ENCODE measurements at regions not wholly inside any gene's neighbourhood (a gene's known extent, or its start where the extent isn't known, plus 50 kb on each side); places are given as distances from the start of the nearest gene placed in this dataset.

DNA sequence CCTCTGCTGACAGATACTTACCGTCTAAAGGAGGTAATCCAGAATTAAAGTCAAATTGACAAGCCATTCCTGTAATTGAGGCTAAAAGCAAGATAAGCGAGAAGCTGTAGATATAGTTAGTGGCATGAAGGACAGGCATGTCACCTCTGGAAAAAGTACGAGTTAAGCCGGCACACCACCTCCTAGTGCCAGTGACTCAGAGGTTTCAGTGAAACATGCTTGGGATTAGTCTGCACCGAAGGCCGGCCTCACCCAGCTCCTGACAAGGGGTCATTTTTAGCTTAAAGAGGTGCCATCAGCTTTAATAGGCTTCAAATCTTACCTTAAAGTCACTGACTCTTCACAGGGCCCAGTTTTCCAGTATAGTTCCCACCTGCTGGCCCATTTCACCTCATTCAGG lies 838.0 kb downstream of the UQCRFS1 start (continued):
- TF ChIP-seq, protein P1, sequence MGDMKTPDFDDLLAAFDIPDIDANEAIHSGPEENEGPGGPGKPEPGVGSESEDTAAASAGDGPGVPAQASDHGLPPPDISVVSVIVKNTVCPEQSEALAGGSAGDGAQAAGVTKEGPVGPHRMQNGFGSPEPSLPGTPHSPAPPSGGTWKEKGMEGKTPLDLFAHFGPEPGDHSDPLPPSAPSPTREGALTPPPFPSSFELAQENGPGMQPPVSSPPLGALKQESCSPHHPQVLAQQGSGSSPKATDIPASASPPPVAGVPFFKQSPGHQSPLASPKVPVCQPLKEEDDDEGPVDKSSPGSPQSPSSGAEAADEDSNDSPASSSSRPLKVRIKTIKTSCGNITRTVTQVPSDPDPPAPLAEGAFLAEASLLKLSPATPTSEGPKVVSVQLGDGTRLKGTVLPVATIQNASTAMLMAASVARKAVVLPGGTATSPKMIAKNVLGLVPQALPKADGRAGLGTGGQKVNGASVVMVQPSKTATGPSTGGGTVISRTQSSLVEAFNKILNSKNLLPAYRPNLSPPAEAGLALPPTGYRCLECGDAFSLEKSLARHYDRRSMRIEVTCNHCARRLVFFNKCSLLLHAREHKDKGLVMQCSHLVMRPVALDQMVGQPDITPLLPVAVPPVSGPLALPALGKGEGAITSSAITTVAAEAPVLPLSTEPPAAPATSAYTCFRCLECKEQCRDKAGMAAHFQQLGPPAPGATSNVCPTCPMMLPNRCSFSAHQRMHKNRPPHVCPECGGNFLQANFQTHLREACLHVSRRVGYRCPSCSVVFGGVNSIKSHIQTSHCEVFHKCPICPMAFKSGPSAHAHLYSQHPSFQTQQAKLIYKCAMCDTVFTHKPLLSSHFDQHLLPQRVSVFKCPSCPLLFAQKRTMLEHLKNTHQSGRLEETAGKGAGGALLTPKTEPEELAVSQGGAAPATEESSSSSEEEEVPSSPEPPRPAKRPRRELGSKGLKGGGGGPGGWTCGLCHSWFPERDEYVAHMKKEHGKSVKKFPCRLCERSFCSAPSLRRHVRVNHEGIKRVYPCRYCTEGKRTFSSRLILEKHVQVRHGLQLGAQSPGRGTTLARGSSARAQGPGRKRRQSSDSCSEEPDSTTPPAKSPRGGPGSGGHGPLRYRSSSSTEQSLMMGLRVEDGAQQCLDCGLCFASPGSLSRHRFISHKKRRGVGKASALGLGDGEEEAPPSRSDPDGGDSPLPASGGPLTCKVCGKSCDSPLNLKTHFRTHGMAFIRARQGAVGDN (IDR thresholded peaks at IDR 0.05): no peak
- TF ChIP-seq NFYB (IDR thresholded peaks at IDR 0.05; ENCODE audit: insufficient read depth, low read depth, low read length): no peak
- no peak for TF ChIP-seq FOS (IDR thresholded peaks at IDR 0.05; ENCODE audit: borderline replicate concordance, extremely low read depth, insufficient read length)
- TF ChIP-seq NR2C2 (IDR thresholded peaks at IDR 0.05; ENCODE audit: borderline replicate concordance, control insufficient read depth, insufficient read length, low read depth): no peak
- no peak for TF ChIP-seq ZNF622 (IDR thresholded peaks at IDR 0.05)
- TF ChIP-seq, protein P2, sequence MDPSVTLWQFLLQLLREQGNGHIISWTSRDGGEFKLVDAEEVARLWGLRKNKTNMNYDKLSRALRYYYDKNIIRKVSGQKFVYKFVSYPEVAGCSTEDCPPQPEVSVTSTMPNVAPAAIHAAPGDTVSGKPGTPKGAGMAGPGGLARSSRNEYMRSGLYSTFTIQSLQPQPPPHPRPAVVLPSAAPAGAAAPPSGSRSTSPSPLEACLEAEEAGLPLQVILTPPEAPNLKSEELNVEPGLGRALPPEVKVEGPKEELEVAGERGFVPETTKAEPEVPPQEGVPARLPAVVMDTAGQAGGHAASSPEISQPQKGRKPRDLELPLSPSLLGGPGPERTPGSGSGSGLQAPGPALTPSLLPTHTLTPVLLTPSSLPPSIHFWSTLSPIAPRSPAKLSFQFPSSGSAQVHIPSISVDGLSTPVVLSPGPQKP (IDR thresholded peaks at IDR 0.05; ENCODE audit: low read depth, low read length): no peak
- no peak for TF ChIP-seq SUZ12 (IDR thresholded peaks at IDR 0.05; ENCODE audit: unreplicated experiment)
- no peak for TF ChIP-seq JUNB (IDR thresholded peaks at IDR 0.05)
- no peak for TF ChIP-seq ZNF384 (IDR thresholded peaks at IDR 0.05; ENCODE audit: borderline replicate concordance, low read depth, low read length)
- TF ChIP-seq, protein P3, sequence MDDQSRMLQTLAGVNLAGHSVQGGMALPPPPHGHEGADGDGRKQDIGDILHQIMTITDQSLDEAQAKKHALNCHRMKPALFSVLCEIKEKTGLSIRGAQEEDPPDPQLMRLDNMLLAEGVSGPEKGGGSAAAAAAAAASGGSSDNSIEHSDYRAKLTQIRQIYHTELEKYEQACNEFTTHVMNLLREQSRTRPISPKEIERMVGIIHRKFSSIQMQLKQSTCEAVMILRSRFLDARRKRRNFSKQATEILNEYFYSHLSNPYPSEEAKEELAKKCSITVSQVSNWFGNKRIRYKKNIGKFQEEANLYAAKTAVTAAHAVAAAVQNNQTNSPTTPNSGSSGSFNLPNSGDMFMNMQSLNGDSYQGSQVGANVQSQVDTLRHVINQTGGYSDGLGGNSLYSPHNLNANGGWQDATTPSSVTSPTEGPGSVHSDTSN (IDR thresholded peaks at IDR 0.05; ENCODE audit: insufficient replicate concordance, low read depth, low read length): no peak
- TF ChIP-seq PAX5 (IDR thresholded peaks at IDR 0.05; ENCODE audit: borderline replicate concordance, low read depth, low read length): no peak
